GM18858 (cell line): ENCODE measurements at regions not wholly inside any gene's neighbourhood (a gene's known extent, or its start where the extent isn't known, plus 50 kb on each side); places are given as distances from the start of the nearest gene placed in this dataset.

ENCODE experiments used
- ATAC-seq: cut with Tn5 transposase; IDR thresholded peaks from one replicate; pipeline ENCODE4 v1.9.1; 2021; ENCODE audit not compliant: unreplicated experiment

GRCh38 chr6:113317891-113318574 is 539.1 kb upstream of the MARCKS start:
- no peak for ATAC-seq

- no peak for ATAC-seq
Measured at GRCh38 chr6:113318575-113318917, 538.6 kb upstream of the MARCKS start.

DNA sequence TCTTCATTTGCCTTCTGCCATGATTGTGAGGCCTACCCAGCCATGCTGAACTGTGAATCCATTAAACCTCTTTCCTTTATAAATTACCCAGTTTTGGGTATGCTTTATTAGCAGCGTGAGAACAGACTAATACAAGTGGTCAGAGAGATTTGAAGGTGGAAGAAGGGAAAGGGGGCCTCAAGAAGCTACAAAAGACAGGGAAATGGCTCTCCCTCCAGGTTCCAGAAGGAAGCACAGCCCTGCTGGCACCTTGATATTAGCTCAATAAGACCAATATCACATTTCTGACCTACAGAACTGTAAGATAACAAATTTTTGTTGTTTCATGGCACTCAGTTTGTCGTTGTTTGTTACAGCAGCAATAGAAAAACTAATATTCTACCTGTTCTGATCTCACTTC is 536.5 kb upstream of the MARCKS start:
- ATAC-seq = no peak

GRCh38 chr6:113326781-113327180 is 530.4 kb upstream of the MARCKS start:
- ATAC-seq = no peak

DNA sequence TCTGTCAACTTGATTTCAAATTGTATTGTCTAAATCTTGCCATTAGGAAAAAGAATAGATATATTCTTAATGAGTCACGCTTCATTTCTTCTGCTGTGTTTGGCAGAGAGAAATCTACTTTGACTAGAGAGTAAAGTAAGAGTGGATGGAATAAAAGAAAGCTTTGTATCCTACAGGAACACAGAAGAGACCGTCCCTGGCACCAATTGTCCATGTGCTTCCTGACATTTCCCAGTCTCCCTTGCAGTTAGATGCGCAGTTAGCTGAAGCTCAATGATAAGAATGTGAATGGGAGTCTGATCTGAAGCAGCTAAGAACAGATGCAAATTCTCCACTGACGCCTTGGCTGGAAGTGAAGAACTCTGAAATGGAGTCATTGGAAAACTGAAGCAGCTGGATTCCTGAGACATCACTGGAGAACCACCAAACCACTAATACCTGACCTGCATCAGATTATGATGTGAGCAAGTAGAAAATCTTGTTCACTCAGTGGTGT is 528.2 kb upstream of the MARCKS start:
- ATAC-seq = no peak

- ATAC-seq = no peak
Measured at GRCh38 chr6:113329942-113330635, 527.1 kb upstream of the MARCKS start.

- ATAC-seq = no peak
Measured at GRCh38 chr6:113330636-113330946, 526.6 kb upstream of the MARCKS start.

GRCh38 chr6:113331021-113331420 is 526.1 kb upstream of the MARCKS start:
- ATAC-seq = no peak

- ATAC-seq = no peak
Measured at GRCh38 chr6:113338644-113339043, 518.5 kb upstream of the MARCKS start.

- no peak for ATAC-seq
Measured at GRCh38 chr6:113339209-113339608, 517.9 kb upstream of the MARCKS start.

- ATAC-seq = no peak
Measured at GRCh38 chr6:113340371-113340770, 516.8 kb upstream of the MARCKS start.

GRCh38 chr6:113343940-113344339 is 513.2 kb upstream of the MARCKS start:
- ATAC-seq = no peak

DNA sequence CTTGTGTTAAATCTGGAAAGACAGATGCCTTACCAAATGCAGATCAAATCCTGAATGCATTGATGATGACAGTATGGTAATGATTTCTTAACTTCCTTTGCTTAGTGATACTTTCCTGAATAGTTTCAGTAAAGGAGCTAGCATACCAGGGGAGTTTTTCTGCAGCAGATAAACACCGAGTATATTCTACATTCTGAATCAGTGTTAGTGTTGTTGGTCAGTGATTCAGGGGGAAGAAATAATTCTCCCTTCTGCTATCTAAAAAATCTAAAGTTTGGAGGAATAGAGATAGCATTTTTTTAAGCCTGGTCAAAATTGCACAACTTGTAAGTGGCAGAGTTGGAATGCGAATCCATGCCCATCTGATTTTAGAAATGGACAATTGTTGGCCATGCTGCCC is 512.2 kb upstream of the MARCKS start:
- no peak for ATAC-seq

- ATAC-seq = no peak
Measured at GRCh38 chr6:113347436-113347835, 509.7 kb upstream of the MARCKS start.

GRCh38 chr6:113350461-113350860 is 506.7 kb upstream of the MARCKS start:
- ATAC-seq = no peak

DNA sequence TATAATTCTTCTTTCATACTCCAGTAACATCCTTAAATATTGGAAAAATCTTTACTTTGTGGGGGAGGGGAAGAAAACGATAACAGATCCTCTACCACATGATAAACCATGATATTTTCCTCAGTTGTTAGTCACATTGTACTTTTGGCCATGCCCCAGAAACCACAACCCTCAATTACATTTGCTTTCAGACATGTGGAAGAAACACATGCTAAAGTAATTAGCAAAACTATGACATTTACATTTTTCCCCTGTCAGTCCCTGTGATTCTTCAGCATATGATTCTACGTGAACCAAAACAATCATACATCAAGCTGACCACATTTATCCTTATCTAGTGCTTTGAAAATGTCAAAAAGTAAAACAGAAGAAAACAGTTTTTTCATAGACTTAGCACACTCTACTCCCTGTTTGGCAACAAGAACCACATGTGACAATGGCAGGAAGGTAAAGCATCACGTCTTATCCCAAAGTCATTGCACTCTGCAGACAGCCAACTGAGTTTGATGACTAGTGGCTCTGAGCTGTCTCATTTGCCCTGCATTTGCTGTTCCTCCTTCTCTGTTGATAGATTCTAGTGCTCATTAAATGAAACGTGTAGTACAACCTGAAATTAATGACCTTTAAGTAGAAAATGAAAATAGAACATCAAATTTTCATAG is 505.8 kb upstream of the MARCKS start:
- ATAC-seq = no peak

DNA sequence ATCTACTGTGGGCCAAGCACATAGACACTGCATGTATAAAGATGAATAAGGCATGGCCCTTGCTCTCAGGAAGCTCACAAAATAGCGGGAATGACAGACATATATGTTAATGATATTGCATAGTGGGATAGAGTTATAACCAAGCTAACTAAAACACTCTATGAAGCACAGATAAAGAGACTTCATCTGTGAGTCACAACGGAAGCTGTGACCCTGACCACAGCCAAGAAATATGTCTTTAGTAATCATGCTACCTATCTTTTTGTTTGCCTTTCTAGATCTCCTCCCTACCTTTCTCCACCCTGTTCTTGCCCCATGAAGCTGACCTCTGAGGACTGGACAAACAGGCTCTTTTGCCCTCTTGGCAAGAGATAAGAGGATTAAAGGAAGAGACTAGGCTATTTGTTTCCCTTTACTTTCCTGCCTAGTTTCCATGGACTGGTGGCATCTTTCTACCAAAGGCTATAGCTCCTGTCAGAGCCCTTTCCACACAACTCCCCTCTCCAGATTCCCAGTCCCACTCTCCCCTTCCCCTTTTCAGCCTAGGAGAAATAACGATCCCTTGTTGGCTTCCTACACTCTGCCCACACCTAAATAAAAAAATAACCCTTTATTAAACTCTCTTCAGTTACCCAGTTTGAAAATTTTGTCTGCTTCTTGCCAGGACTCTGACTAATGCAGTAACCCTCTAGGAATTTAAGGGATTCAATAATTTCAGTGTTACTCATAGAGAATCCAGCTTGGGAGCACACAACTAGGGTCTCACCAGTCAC is 504.9 kb upstream of the MARCKS start:
- ATAC-seq = no peak

- no peak for ATAC-seq
Measured at GRCh38 chr6:113352831-113353230, 504.3 kb upstream of the MARCKS start.

DNA sequence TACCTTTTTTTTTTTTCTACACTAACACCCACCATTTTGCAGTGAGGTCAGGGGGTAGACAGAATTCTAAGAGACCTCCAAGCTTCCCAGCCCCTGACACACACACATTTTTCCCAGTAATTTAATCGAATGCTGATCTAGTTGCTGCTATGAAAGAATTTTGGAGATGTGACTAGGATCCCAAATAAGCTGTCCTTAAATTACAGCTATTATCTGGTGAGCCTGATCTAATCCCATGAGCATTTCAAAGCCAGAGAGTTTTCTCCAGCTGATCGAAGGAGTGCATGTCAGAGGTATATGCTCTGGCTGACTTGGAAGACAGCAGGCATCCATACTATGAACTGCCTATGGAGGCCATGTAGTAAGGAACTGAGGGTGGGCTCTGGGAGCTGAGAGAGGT is 503.8 kb upstream of the MARCKS start:
- no peak for ATAC-seq

DNA sequence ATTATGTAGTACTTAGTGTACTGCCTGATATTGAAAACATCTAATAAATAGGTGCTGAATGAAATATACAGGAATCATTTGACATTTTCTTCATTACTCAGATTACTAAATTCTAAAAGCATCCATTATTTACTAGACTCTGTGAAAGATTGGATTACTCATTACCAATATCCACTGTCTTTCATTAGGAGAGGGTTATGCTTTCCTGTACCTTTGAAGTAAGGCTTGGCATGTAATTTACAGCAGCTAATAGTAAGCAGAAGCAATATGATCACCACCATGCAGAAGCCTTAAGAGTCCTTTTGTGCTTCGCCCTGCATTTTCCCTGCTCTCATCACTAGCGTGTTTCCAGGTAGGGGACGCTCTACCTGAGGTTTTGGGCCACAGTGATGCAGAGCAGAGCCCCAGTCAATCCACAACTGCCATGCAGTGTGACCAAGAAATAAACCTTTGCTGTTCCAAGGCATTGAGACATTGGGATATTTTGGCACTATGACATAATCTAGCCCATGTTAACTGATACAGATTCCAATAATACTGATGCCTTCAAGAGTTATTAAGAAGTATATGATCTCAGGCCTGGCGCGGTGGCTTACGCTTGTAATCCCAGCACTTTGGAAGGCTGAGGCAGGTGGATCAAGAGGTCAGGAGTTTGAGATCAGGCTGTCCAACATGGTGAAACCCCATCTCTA is 502.8 kb upstream of the MARCKS start:
- ATAC-seq = no peak

- ATAC-seq = no peak
Measured at GRCh38 chr6:113356139-113356538, 501.0 kb upstream of the MARCKS start.
